ENCODE measurements at regions not wholly inside any gene's neighbourhood (a gene's known extent, or its start where the extent isn't known, plus 50 kb on each side); places are given as distances from the start of the nearest gene placed in this dataset.

- H4K5ac ChIP-seq (ENCODE audit: low read depth, low read length) = no peak overlapping the region
- no peak overlapping the region for H3K4ac ChIP-seq (ENCODE audit: low read depth, low read length)
- H3K36me3 ChIP-seq (ENCODE audit: control insufficient read depth, insufficient read depth, low read length) = no peaks in the 10 kb centered on the region
- no peak overlapping the region for H4K8ac ChIP-seq (ENCODE audit: low read depth in 2 of 2, low read length in 2 of 2)
- in situ Hi-C loops (cut with MboI; ENCODE audit: low sequenced_read_pairs) (no loop called here), dilution Hi-C loops (cut with HindIII; ENCODE audit: low sequenced_read_pairs, unreplicated experiment) (no loop called here), intact Hi-C loops (cut with micrococcal nuclease) (no loop called here)
- no peaks in the 10 kb centered on the region for H3K4me1 ChIP-seq (ENCODE audit: control insufficient read depth, insufficient read depth, low read length)
- H2BK15ac ChIP-seq (ENCODE audit: low read depth, low read length) = no peak overlapping the region
- no TSS peak for BruUV-seq (replicated peaks)
- no peak overlapping the region for H2AFZ ChIP-seq (replicated peaks; ENCODE audit: low read length, poor library complexity)
- no peak overlapping the region for H2BK20ac ChIP-seq (ENCODE audit: low read depth, low read length)
- no CpG with 5 or more reads among the region's 1 CpG for WGBS, 2 experiments (ENCODE audit: extremely low coverage in 2 of 2, insufficient read length in 1 of 2)
- H3K27ac ChIP-seq (ENCODE audit: insufficient read depth, low read length) = no peak overlapping the region
- H3K56ac ChIP-seq (ENCODE audit: extremely low read depth, insufficient read depth, low read length) = no peak overlapping the region
- H3K4me3 ChIP-seq (ENCODE audit: insufficient read depth, low read depth, low read length) = no peak overlapping the region
- no peak overlapping the region for H2BK120ac ChIP-seq (ENCODE audit: low read depth, low read length)
- no peak overlapping the region for H3K18ac ChIP-seq (ENCODE audit: low read depth, low read length)
- H3K27me3 ChIP-seq (ENCODE audit: control insufficient read depth, insufficient read depth, low read length) = no peaks in the 10 kb centered on the region
- no peaks in the 10 kb centered on the region for H4K20me1 ChIP-seq (ENCODE audit: insufficient read depth, low read length)
- no peak overlapping the region for H2BK5ac ChIP-seq (ENCODE audit: low read depth, low read length, poor library complexity, severe bottlenecking)
- TF ChIP-seq FOS (IDR thresholded peaks at IDR 0.05; ENCODE audit: low read depth, low read length) = no peak
- TF ChIP-seq CHD1 (IDR thresholded peaks at IDR 0.05; ENCODE audit: low read depth, low read length) = no peak
- TF ChIP-seq NFE2L2 (IDR thresholded peaks at IDR 0.05; ENCODE audit: low read depth, low read length) = no peak
- TF ChIP-seq MAFK (IDR thresholded peaks at IDR 0.05; ENCODE audit: low read depth, low read length) = no peak
- TF ChIP-seq MAZ (IDR thresholded peaks at IDR 0.05; ENCODE audit: borderline replicate concordance, low read depth, low read length) = no peak
- TF ChIP-seq USF2 (IDR thresholded peaks at IDR 0.05; ENCODE audit: low read depth, low read length) = no peak
- no peak for TF ChIP-seq SMC3 (IDR thresholded peaks at IDR 0.05; ENCODE audit: low read depth, low read length)
- TF ChIP-seq ELK1 (IDR thresholded peaks at IDR 0.05; ENCODE audit: borderline replicate concordance, low read depth, low read length) = no peak
- no peak for TF ChIP-seq POLR2A (IDR thresholded peaks at IDR 0.05; ENCODE audit: low read depth, low read length)
- TF ChIP-seq RFX5 (IDR thresholded peaks at IDR 0.05; ENCODE audit: low read depth, low read length) = no peak
- no peak for TF ChIP-seq RAD21 (IDR thresholded peaks at IDR 0.05; ENCODE audit: low read length)
- TF ChIP-seq BHLHE40 (IDR thresholded peaks at IDR 0.05; ENCODE audit: low read depth, low read length) = no peak
- no peak for TF ChIP-seq CEBPB (IDR thresholded peaks at IDR 0.05; ENCODE audit: low read depth, low read length)
- no peak overlapping the region for H3K14ac ChIP-seq (replicated peaks; ENCODE audit: low read depth, low read length)
- peaks cover 18% of the 10 kb centered on the region for H3K9me3 ChIP-seq (ENCODE audit: control insufficient read depth, insufficient read depth, low read length)
- H3K23ac ChIP-seq (ENCODE audit: low read depth, low read length) = no peak overlapping the region
- no peaks in the 10 kb centered on the region for H3K79me1 ChIP-seq (ENCODE audit: low read depth in 1 of 2, low read length in 2 of 2)
- no peak overlapping the region for H2AK9ac ChIP-seq (replicated peaks; ENCODE audit: low read depth, low read length, poor library complexity)
- no peak overlapping the region for H2AK5ac ChIP-seq (ENCODE audit: low read depth, low read length)
- H3K9me1 ChIP-seq (ENCODE audit: insufficient read depth, low read length) = no peaks in the 10 kb centered on the region
- no peak overlapping the region for H3K4me2 ChIP-seq (ENCODE audit: low read depth, low read length)
- CTCF ChIA-PET = no interaction called here
- no peak for ATAC-seq (ENCODE audit: low read depth)
- no peak overlapping the region for H3K9ac ChIP-seq (ENCODE audit: low read depth, low read length)
- POLR2A ChIA-PET (ENCODE audit: unreplicated experiment) = no interaction called here
- no peak overlapping the region for H4K91ac ChIP-seq (ENCODE audit: insufficient read depth, low read depth, low read length)
- no peak for DNase-seq
Measured at GRCh38 chr5:7074176-7074575, 321.8 kb upstream of the ADCY2 start.

Data from IMR-90 (cell line).